COLO668 (cell line): ENCODE measurements at regions not wholly inside any gene's neighbourhood (a gene's known extent, or its start where the extent isn't known, plus 50 kb on each side); places are given as distances from the start of the nearest gene placed in this dataset.
A peak's percentile ranks its signal among the peaks of the same experiment; 100 is the strongest.

Source experiments
- DNase-seq: peaks from one replicate; lab custom pipeline; 2025; ENCODE audit not compliant: unreplicated experiment; lab: John Stamatoyannopoulos, UW

GRCh38 chr1:212221801-212222200, 63.4 kb upstream of the PPP2R5A start:
- no peak for DNase-seq

GRCh38 chr1:212224102-212224501, 61.1 kb upstream of the PPP2R5A start:
- no peak for DNase-seq

- DNase-seq, result no peak
Observed at GRCh38 chr1:212225416-212225815, 59.8 kb upstream of the PPP2R5A start.

GRCh38 chr1:212225871-212226302, 59.3 kb upstream of the PPP2R5A start:
- no peak for DNase-seq

GRCh38 chr1:212226467-212226866, 58.7 kb upstream of the PPP2R5A start:
- DNase-seq, result no peak

- DNase-seq, result no peak
Observed at GRCh38 chr1:212228076-212228475, 57.1 kb upstream of the PPP2R5A start.

GRCh38 chr1:212228591-212229119, 56.6 kb upstream of the PPP2R5A start:
- no peak for DNase-seq

- DNase-seq, result no peak
Observed at GRCh38 chr1:212229654-212230053, 55.6 kb upstream of the PPP2R5A start.

GRCh38 chr1:212230329-212230728, 54.9 kb upstream of the PPP2R5A start:
- DNase-seq, result no peak

- no peak for DNase-seq
Observed at GRCh38 chr1:212231372-212231771, 53.8 kb upstream of the PPP2R5A start.

- DNase-seq, result no peak
Observed at GRCh38 chr1:212232090-212232489, 53.1 kb upstream of the PPP2R5A start.

- DNase-seq, result no peak
Observed at GRCh38 chr1:212233321-212233720, 51.9 kb upstream of the PPP2R5A start.

GRCh38 chr1:212234431-212235395, 50.5 kb upstream of the PPP2R5A start:
- peak; percentile 43 for DNase-seq
